ENCODE measurements at regions not wholly inside any gene's neighbourhood (a gene's known extent, or its start where the extent isn't known, plus 50 kb on each side); places are given as distances from the start of the nearest gene placed in this dataset.

DNA sequence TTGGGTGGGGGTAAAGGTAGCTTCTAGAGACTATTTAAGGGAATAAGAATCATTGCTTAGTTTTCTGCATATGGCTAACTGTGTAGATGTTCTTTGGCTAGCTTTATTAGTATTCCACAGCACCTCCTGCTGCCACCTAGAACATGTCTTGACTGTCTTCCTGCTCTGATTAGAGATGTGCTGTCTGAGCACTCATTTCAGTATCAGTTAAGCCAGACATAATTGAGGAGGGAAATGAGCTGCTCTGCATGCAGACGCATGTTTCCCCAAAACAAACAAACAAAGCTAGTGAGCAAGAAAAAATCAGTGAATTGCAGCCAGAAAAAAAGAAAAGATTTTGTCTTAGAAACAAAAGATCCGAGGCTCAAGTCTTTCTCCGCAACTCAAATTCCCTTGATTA lies 402.2 kb downstream of the AASDHPPT start:
- Histone ChIP-seq H3K4me3 (ENCODE audit: low read length in 3 of 3) (no peak overlapping the region), H3K27ac (ENCODE audit: low read depth in 2 of 2, low read length in 2 of 2) (no peak overlapping the region), H3K36me3 (ENCODE audit: control insufficient read depth in 2 of 3, insufficient read depth in 3 of 3, low read length in 3 of 3) (no peaks in the 10 kb centered on the region), H3K4me1 (ENCODE audit: control insufficient read depth in 2 of 3, insufficient read depth in 2 of 3, low read depth in 1 of 3, low read length in 3 of 3) (no peaks in the 10 kb centered on the region), H3K9ac (ENCODE audit: low read length in 3 of 3) (no peak overlapping the region), H3K27me3 (ENCODE audit: control insufficient read depth, insufficient read depth, low read length) (no peaks in the 10 kb centered on the region), H3K9me3 (ENCODE audit: control insufficient read depth in 2 of 3, insufficient read depth in 1 of 3, low read length in 3 of 3) (no peaks in the 10 kb centered on the region)
- DNase-seq (no peak), FAIRE-seq (no peak)
- intact Hi-C loops (cut with DNase I) = no loop called here
- TF ChIP-seq, protein P1, sequence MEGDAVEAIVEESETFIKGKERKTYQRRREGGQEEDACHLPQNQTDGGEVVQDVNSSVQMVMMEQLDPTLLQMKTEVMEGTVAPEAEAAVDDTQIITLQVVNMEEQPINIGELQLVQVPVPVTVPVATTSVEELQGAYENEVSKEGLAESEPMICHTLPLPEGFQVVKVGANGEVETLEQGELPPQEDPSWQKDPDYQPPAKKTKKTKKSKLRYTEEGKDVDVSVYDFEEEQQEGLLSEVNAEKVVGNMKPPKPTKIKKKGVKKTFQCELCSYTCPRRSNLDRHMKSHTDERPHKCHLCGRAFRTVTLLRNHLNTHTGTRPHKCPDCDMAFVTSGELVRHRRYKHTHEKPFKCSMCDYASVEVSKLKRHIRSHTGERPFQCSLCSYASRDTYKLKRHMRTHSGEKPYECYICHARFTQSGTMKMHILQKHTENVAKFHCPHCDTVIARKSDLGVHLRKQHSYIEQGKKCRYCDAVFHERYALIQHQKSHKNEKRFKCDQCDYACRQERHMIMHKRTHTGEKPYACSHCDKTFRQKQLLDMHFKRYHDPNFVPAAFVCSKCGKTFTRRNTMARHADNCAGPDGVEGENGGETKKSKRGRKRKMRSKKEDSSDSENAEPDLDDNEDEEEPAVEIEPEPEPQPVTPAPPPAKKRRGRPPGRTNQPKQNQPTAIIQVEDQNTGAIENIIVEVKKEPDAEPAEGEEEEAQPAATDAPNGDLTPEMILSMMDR (IDR thresholded peaks at IDR 0.05; ENCODE audit: borderline replicate concordance, extremely low read depth, insufficient read depth) = no peak

DNA sequence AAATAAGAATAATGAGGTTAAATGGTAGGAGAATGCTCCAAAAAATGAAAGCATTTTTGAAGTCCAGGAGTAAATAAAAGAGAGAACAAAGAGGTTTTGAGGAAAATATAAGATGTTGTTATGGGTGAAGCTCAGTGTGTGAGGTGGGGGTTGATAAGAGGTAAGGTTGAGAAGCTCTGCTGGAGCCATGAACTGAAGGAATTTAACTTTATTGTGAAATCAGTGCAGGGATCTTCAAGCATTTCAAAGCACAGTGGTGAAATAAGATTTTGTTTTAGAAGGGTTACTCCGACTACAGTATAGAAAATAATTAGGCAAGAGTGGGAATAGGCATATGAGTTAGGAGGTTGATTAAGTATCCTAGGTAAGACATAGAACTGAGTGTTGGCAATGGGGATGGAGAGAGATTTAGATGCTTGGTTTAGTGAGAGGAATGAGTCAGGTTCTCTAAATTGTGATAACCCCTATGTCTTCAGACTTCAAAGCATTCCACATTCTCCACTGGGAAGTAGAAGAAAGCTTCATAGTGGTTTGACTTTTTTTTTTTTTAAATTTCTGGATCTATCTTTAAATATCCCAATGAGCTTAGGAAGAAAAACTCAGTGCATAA lies 403.2 kb downstream of the AASDHPPT start:
- Histone ChIP-seq H3K4me3 (ENCODE audit: low read length in 3 of 3) (no peak overlapping the region), H3K9ac (ENCODE audit: low read length in 3 of 3) (no peak overlapping the region), H3K36me3 (ENCODE audit: control insufficient read depth in 2 of 3, insufficient read depth in 3 of 3, low read length in 3 of 3) (no peaks in the 10 kb centered on the region), H3K27ac (ENCODE audit: low read depth in 2 of 2, low read length in 2 of 2) (no peak overlapping the region), H3K4me1 (ENCODE audit: control insufficient read depth in 2 of 3, insufficient read depth in 2 of 3, low read depth in 1 of 3, low read length in 3 of 3) (no peaks in the 10 kb centered on the region), H3K27me3 (ENCODE audit: control insufficient read depth, insufficient read depth, low read length) (no peaks in the 10 kb centered on the region), H3K9me3 (ENCODE audit: control insufficient read depth in 2 of 3, insufficient read depth in 1 of 3, low read length in 3 of 3) (no peaks in the 10 kb centered on the region)
- intact Hi-C loops (cut with DNase I) = no loop called here
- no peak for DNase-seq
- TF ChIP-seq, protein P1 (IDR thresholded peaks at IDR 0.05; ENCODE audit: borderline replicate concordance, extremely low read depth, insufficient read depth) = no peak
- no peak for FAIRE-seq

DNA sequence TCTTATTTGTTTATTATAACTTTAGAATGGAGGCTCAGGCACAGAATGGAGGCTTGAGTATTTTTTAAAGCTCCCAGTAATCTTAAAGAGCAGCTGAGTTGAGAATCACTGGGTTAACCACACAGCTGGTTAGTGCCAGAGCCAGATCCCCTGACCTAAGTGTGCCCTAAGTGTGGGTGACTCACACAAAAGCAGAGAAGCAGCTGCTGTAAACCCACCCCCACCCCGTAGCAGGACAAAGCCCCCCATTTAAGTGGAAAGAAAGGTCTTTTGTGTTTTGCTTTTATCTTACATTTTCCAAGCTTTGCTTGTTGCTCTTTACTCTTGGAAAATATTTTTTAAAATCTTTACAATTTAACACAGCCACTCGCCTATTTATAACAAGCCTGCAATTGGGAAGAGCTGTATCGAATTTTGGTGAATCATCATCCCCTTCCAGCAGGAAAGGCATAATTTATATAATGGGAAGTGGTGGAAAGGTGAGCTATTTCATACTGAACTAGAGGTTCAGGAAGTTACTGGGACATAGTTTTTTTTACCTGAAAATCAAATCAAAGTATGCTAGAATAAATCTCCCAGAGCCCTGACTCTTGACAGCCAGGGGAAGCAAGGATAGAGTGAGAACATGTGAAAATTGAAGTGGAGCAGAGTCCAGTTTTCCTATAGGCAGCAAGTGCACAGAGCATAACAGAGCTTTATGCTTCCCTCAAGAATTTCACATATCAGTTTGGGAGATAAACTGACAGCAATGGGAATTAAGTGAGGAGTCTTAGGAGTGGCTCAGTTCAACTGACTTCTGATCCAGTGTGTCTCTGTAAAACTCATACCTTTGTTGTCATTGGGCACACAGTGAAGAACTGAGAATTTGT lies 405.7 kb downstream of the AASDHPPT start:
- H3K9me3 ChIP-seq (ENCODE audit: control insufficient read depth in 2 of 3, insufficient read depth in 1 of 3, low read length in 3 of 3) = no peaks in the 10 kb centered on the region
- no peak overlapping the region for H3K9ac ChIP-seq (ENCODE audit: low read length in 3 of 3)
- H3K27me3 ChIP-seq (ENCODE audit: control insufficient read depth, insufficient read depth, low read length) = no peaks in the 10 kb centered on the region
- intact Hi-C loops (cut with DNase I) = no loop called here
- no peak for DNase-seq
- no peak overlapping the region for H3K4me3 ChIP-seq (ENCODE audit: low read length in 3 of 3)
- no peak overlapping the region for H3K27ac ChIP-seq (ENCODE audit: low read depth in 2 of 2, low read length in 2 of 2)
- no peaks in the 10 kb centered on the region for H3K4me1 ChIP-seq (ENCODE audit: control insufficient read depth in 2 of 3, insufficient read depth in 2 of 3, low read depth in 1 of 3, low read length in 3 of 3)
- FAIRE-seq = no peak
- TF ChIP-seq, protein P1 (IDR thresholded peaks at IDR 0.05; ENCODE audit: borderline replicate concordance, extremely low read depth, insufficient read depth) = no peak
- H3K36me3 ChIP-seq (ENCODE audit: control insufficient read depth in 2 of 3, insufficient read depth in 3 of 3, low read length in 3 of 3) = no peaks in the 10 kb centered on the region

Data from kidney (tissue), 13 donors.